Ovary (tissue), 3 donors: ENCODE measurements at regions not wholly inside any gene's neighbourhood (a gene's known extent, or its start where the extent isn't known, plus 50 kb on each side); places are given as distances from the start of the nearest gene placed in this dataset.

ENCODE experiments used
- EP300 ChIP-seq: sonication (generic); formaldehyde crosslinking; IDR thresholded peaks from one replicate; pipeline ENCODE4 v1.6.1; 2017; ENCODE audit warnings: antibody characterized with exemption
- POLR2A ChIP-seq: fragments of 450-650 bp; IDR thresholded peaks from one replicate; pipeline ENCODE4 v1.6.1; 2017; ENCODE audit warnings: antibody characterized with exemption, mild to moderate bottlenecking, moderate library complexity
- TF ChIP-seq, protein P1 (sequence below), 3 donors: fragments of 450-650 bp in 2 of 3; fragments of 200-600 bp in 1 of 3; IDR thresholded peaks; one replicate each; pipeline versions ENCODE4 v1.5.1 to v1.8.0; 2016 to 2022; ENCODE audit warnings: antibody characterized with exemption in 3 of 3, mild to moderate bottlenecking in 1 of 3
- donor health status: DM: no; HTN: no; CAD: no.

DNA sequence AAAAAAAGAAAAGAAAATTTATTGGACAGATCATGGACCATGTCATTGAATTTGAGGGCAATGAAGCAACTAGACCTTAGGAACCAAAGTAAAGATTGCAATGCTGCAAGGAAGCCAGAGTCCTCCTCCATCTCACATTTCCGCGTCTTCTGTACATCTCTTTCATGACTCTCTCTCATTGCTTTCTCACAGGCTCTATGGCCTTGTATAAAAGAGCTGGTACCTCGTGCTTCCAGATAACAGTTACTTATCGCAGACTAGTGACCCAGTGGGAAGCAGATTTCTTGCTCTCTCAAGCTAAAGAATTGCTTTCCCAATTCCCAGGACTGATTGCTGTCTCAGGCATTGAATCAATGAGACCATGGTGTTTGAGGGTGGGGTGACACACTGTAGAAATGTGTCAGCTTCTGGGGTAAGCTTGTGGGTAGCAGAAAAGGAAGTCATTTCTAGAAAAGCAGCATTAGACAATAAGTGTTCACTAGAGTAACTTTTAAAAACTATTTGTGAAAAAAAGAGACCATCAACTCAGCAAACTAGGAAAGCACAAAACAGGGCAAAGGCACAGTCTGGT, 635.3 kb downstream of the UTRN start:
- TF ChIP-seq, protein P1, sequence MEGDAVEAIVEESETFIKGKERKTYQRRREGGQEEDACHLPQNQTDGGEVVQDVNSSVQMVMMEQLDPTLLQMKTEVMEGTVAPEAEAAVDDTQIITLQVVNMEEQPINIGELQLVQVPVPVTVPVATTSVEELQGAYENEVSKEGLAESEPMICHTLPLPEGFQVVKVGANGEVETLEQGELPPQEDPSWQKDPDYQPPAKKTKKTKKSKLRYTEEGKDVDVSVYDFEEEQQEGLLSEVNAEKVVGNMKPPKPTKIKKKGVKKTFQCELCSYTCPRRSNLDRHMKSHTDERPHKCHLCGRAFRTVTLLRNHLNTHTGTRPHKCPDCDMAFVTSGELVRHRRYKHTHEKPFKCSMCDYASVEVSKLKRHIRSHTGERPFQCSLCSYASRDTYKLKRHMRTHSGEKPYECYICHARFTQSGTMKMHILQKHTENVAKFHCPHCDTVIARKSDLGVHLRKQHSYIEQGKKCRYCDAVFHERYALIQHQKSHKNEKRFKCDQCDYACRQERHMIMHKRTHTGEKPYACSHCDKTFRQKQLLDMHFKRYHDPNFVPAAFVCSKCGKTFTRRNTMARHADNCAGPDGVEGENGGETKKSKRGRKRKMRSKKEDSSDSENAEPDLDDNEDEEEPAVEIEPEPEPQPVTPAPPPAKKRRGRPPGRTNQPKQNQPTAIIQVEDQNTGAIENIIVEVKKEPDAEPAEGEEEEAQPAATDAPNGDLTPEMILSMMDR (IDR thresholded peaks at IDR 0.05): no peak
- no peak for TF ChIP-seq POLR2A
- TF ChIP-seq EP300: no peak
